ENCODE measurements at regions not wholly inside any gene's neighbourhood (a gene's known extent, or its start where the extent isn't known, plus 50 kb on each side); places are given as distances from the start of the nearest gene placed in this dataset.

DNA sequence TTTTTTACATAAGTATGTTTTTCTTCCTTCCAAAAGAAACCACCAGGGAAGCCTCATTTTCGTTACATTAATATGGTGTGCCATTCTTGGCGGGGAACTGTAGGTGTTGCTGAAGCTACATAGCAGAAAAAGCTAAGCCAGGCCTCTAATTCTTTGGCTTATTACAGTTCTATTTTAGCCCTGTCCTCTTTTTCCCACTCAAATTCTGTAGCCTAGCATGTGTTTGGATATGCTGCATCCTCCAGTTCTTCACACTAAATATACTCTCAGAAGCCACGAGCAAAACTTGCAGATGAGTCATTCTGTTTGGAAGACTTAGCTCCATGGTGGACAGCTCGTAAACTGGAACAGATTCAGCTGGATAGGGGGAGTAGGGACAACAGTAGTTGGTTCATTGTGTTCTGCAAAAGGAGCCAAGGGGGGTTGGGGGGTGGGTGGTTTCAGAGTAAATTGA, 369.4 kb downstream of the TMEM161B start:
- intact Hi-C loops (cut with DNase I) = no loop called here
- no peak for DNase-seq (ENCODE audit: low spot score)
- ATAC-seq = peak; percentile 93

DNA sequence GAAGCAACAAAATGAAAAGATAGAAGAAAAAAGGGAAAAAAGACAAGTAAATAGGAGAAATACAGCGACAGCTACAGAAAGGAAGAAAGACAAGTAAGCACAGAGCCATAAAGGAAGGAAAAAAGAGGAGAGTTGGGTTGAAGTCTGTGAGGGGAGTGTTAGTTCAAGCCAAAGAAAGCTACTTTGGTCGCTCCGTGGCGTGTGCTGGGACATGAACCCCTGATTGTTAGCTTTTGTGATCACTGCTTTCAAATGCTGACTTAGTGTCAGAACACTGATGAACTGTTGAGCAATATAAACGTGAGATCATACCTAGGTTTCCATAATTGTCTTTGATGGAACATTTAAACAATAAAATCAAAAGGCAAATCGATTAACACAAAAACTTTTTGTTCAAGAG, 370.1 kb downstream of the TMEM161B start:
- ATAC-seq = no peak

GRCh38 chr5:87888139-87888538, 380.5 kb downstream of the TMEM161B start:
- ATAC-seq (no peak), DNase-seq (ENCODE audit: low spot score) (no peak)
- intact Hi-C loops (cut with DNase I) = no loop called here

More for the DNA sequence above, 370.1 kb downstream of the TMEM161B start:
- intact Hi-C loops (cut with DNase I) = no loop called here
- DNase-seq (ENCODE audit: low spot score) = no peak

GRCh38 chr5:87887247-87887646, 381.4 kb downstream of the TMEM161B start:
- DNase-seq (ENCODE audit: low spot score) (no peak), ATAC-seq (no peak)
- intact Hi-C loops (cut with DNase I) = no loop called here

DNA sequence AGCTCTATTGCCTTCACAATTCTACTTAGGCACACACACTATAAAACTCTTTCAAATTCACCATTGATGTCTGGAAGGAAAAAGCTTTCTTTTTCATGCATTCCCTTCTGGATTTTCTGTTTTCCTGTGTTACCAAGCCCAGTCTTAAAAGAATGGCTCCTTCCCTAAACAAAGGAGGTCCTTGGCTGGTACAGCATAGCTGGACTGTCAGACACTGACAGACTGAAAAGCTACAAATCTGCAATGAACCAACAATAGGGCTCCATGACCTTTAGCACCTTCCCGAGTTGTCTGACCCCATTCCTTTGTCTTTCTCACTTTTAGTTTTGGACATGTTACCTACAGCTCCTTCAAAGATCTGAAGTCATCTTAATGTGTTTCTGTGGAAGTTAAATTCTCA, 382.5 kb downstream of the TMEM161B start:
- DNase-seq (ENCODE audit: low spot score) (no peak), ATAC-seq (no peak)
- intact Hi-C loops (cut with DNase I) = no loop called here

GRCh38 chr5:87885758-87886157, 382.9 kb downstream of the TMEM161B start:
- intact Hi-C loops (cut with DNase I) = no loop called here
- no peak for ATAC-seq
- no peak for DNase-seq (ENCODE audit: low spot score)

- intact Hi-C loops (cut with DNase I) = no loop called here
- ATAC-seq (no peak), DNase-seq (ENCODE audit: low spot score) (no peak)
These were observed 391.1 kb downstream of the TMEM161B start for GRCh38 chr5:87877495-87877894.

GRCh38 chr5:87877023-87877422, 391.6 kb downstream of the TMEM161B start:
- intact Hi-C loops (cut with DNase I) = no loop called here
- no peak for DNase-seq (ENCODE audit: low spot score)
- no peak for ATAC-seq

DNA sequence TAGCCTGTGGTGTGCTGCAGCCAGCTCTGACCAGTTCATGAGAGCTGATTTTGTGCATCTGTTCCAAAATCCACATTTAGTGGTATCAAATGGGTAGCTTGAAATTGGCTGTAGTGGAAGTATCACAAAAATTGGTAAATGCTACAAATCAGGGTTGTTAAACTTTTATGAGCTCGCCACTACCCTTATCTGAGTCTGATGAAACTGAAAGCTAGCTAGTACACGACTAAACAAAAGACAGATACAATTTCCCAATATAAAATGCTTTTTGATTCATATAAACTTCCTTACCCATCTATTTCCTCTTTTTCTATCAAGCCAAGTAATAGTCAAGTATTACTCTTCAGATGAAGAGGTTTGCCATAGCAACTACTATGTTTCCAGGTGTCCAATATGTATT, 392.0 kb downstream of the TMEM161B start:
- no peak for DNase-seq (ENCODE audit: low spot score)
- ATAC-seq = no peak
- intact Hi-C loops (cut with DNase I) = no loop called here

DNA sequence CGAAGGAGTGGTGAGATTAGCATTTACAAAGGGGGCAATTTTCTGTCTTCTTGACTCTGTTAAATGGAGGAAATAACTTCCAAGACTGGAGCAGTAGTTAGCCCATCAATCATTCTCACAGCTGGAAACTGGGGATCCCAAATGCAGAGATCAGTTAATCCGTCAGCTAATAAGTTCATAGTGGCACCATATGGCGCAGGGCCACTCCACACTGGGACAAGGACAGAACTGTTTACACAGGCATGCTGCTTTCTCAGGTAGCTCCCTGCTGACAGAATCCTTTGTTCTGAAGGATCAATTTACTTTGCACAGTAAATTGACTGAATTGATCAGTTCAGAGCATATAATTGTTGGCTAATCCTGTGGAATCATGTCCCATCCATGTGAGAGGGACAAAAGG, 395.7 kb downstream of the TMEM161B start:
- DNase-seq (ENCODE audit: low spot score) (no peak), ATAC-seq (no peak)
- intact Hi-C loops (cut with DNase I) = no loop called here

DNA sequence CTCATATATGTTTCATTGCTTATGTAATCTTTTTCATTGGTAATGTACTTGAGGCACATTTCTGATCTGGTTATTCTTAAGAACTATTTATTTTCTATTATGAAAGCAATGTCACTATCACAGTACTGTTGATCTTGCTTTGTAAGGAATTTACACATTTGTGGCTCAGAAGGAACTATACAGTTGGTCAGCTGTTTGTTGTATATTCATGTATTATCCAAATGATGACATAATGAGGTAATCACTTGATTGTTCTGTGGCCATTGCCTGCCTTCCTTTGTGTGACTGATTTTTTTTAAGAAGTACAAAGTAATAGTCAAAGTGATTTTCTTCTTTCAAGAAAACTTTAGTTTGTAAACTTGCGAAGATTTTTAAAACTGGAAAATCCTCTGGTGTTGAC, 399.9 kb downstream of the TMEM161B start:
- DNase-seq (ENCODE audit: low spot score) (no peak), ATAC-seq (no peak)
- intact Hi-C loops (cut with DNase I) = no loop called here

GRCh38 chr5:87867281-87867680, 401.4 kb downstream of the TMEM161B start:
- intact Hi-C loops (cut with DNase I) = no loop called here
- DNase-seq (ENCODE audit: low spot score) = no peak
- ATAC-seq = no peak

GRCh38 chr5:87853541-87853940, 415.1 kb downstream of the TMEM161B start:
- intact Hi-C loops (cut with DNase I) = no loop called here
- no peak for DNase-seq (ENCODE audit: low spot score)
- ATAC-seq = no peak

DNA sequence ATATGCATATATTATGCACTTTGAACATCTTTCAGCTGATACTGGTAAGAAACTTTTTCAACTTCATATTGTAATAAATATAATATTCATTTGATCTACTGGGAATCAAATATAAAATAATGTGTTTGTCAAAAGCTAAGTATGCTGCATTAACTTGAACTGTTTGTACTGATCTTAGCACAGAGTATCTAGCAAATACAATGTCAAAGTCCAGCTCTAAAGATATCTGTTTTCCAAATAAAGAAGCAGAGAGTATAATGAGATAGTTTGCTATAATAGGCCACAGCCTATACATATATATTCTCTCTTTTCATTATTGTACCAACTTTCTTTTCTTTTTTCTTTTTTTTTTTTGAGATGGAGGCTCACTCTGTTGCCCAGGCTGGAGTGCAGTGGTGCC, 417.0 kb downstream of the TMEM161B start:
- intact Hi-C loops (cut with DNase I) = no loop called here
- ATAC-seq (no peak), DNase-seq (ENCODE audit: low spot score) (no peak)

DNA sequence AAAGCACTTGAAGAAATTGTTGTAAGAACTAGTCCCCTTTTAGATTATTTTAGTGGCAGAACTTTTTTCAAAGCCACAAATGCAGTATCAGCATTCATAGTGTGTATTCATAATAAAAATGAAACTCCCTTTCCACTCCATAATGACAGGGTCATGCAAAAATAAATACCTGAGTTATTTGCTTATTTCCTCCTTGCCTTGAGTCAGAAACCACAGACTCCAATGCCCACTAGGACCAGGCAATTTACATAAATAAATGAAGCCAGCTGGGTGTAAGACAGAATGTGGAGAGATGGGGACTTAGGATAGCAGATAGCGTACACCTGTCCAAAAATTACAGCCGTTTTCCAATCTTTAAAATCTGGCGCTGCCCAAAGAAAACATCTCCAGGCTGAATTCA, 417.8 kb downstream of the TMEM161B start:
- DNase-seq (ENCODE audit: low spot score) = no peak
- ATAC-seq = no peak
- intact Hi-C loops (cut with DNase I) = no loop called here

DNA sequence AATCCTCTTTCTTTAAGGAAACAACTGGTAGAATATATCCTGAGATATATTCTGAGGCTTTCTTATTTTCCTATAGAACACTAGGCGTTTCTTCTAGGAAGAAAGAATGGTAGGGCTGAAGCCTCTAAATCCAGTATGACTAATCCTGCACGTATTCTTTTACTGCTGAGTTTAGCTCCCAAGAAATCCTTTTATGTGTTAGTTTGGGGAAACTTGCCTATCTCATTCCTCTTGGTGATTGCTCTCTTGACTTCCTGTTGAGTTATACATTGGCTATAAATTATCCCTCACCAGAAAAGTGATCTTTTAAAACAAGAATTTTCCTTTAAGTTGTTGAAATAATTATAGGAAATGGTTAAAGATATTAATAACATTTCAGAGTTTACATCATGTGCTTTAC, 422.9 kb downstream of the TMEM161B start:
- ATAC-seq = no peak
- no peak for DNase-seq (ENCODE audit: low spot score)
- intact Hi-C loops (cut with DNase I) = no loop called here

DNA sequence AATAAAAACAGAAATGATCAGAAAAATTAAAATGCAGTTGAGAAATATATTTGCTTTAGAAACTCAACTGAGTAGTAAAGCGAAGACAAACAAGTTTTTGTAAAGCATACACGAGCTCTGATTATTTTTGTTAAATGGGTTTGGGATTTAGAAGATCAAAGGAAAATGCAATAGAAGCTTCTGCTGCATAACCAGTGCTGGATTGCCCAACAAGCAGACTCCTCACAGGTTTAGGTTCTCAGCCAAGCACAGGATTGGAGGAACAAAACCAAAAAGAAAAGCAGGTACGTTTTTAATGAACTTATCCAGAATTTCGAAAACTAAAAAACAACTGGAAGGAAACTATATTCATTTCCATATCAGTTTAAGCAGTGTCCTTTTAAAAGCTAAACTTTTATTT, 423.8 kb downstream of the TMEM161B start:
- DNase-seq (ENCODE audit: low spot score) = no peak
- intact Hi-C loops (cut with DNase I) = no loop called here

GRCh38 chr5:87844449-87844848, 424.2 kb downstream of the TMEM161B start:
- DNase-seq (ENCODE audit: low spot score) (no peak), ATAC-seq (no peak)

More for the DNA sequence above, 423.8 kb downstream of the TMEM161B start:
- no peak for ATAC-seq

GRCh38 chr5:87836696-87837095, 424.0 kb upstream of the CCNH start:
- no peak for DNase-seq (ENCODE audit: low spot score)
- intact Hi-C loops (cut with DNase I) = no loop called here
- ATAC-seq = no peak

More at GRCh38 chr5:87844449-87844848, 424.2 kb downstream of the TMEM161B start:
- intact Hi-C loops (cut with DNase I) = no loop called here

DNA sequence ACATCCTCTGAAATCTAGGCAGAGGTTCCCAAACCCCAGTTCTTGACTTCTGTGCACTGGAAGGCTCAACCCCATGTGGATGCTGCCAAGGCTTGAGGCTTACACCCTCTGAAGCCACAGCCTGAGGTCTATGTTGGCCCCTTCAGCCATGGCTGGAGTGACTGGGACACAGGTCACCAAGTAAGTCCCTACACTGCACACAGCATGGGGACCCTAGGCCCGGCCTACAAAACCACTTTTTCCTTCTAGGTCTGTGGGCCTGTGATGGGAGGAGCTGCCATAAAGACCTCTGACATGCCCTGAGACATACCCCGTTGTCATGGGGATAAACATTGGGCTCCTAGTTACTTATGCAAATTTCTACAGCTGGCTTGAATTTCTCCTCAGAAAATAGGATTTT, 418.8 kb upstream of the CCNH start:
- no peak for DNase-seq (ENCODE audit: low spot score)
- no peak for ATAC-seq
- intact Hi-C loops (cut with DNase I) = no loop called here

- intact Hi-C loops (cut with DNase I) = no loop called here
- ATAC-seq = peak; percentile 77
These were observed 416.5 kb upstream of the CCNH start for GRCh38 chr5:87829217-87829551.

More at GRCh38 chr5:87829217-87829551, 416.5 kb upstream of the CCNH start:
- DNase-seq (ENCODE audit: low spot score) = peak; percentile 85

All from sciatic nerve (tissue), 2 donors.